ENCODE measurements at regions not wholly inside any gene's neighbourhood (a gene's known extent, or its start where the extent isn't known, plus 50 kb on each side); places are given as distances from the start of the nearest gene placed in this dataset.

GRCh38 chr13:44834404-44834803, 154.9 kb downstream of the NUFIP1 start:
- no peak for TF ChIP-seq POLR2A (IDR thresholded peaks at IDR 0.05)
- TF ChIP-seq, protein P1, sequence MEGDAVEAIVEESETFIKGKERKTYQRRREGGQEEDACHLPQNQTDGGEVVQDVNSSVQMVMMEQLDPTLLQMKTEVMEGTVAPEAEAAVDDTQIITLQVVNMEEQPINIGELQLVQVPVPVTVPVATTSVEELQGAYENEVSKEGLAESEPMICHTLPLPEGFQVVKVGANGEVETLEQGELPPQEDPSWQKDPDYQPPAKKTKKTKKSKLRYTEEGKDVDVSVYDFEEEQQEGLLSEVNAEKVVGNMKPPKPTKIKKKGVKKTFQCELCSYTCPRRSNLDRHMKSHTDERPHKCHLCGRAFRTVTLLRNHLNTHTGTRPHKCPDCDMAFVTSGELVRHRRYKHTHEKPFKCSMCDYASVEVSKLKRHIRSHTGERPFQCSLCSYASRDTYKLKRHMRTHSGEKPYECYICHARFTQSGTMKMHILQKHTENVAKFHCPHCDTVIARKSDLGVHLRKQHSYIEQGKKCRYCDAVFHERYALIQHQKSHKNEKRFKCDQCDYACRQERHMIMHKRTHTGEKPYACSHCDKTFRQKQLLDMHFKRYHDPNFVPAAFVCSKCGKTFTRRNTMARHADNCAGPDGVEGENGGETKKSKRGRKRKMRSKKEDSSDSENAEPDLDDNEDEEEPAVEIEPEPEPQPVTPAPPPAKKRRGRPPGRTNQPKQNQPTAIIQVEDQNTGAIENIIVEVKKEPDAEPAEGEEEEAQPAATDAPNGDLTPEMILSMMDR (IDR thresholded peaks at IDR 0.05), result no peak

Data from thyroid gland (tissue), 4 donors.